HL-60 (cell line): ENCODE measurements at regions not wholly inside any gene's neighbourhood (a gene's known extent, or its start where the extent isn't known, plus 50 kb on each side); places are given as distances from the start of the nearest gene placed in this dataset.
A peak's percentile ranks its signal among the peaks of the same experiment; 100 is the strongest.
"Not testable (repeated sequence)": the region's sequence is repeated elsewhere in the genome, so short reads cannot be mapped to it uniquely, and the experiment has no call there.

ENCODE experiments used
- DNase-seq, 2 experiments: peaks; one replicate each; pipeline ENCODE4 v3.0.0-alpha.2; 2010 to 2020; ENCODE audit warnings: low read depth in 1 of 2, low spot score in 1 of 2
- H3K27ac ChIP-seq: fragments of 250-450 bp; sonication (Bioruptor Pico); replicated peaks from 2 replicates; pipeline ENCODE4 v1.5.1; 2020; ENCODE audit warnings: mild to moderate bottlenecking, moderate library complexity
- H3K27me3 ChIP-seq: fragments of 250-450 bp; sonication (Bioruptor Pico); 2 replicates; pipeline ENCODE4 v1.5.1; 2021; ENCODE audit warnings: mild to moderate bottlenecking, moderate library complexity; ENCODE audit not compliant: insufficient read depth, poor library complexity, severe bottlenecking
- H3K4me3 ChIP-seq: replicated peaks from 2 replicates; pipeline ENCODE4 v1.5.1; 2011; ENCODE audit warnings: mild to moderate bottlenecking, control low read depth, low read length; ENCODE audit not compliant: insufficient read depth
- REST ChIP-seq: IDR thresholded peaks from 2 replicates; pipeline ENCODE4 v1.6.1; 2012; ENCODE audit warnings: low read depth; ENCODE audit not compliant: insufficient replicate concordance
- SPI1 ChIP-seq: IDR thresholded peaks from 2 replicates; pipeline ENCODE4 v1.6.1; 2012; ENCODE audit warnings: low read depth, mild to moderate bottlenecking, borderline replicate concordance

- H3K4me3 ChIP-seq, H3K27me3 ChIP-seq: not testable (repeated sequence)
- peak overlapping the region; percentile 47 for H3K27ac ChIP-seq
- TF ChIP-seq SPI1, result peak; percentile 75; the same call in 1 of the 2 replicates
- peak in 1 of 2 experiments; percentile 65 for DNase-seq
Observed at GRCh38 chr4:118595883-118596282, 89.3 kb upstream of the METTL14 start.

- H3K27me3 ChIP-seq, H3K27ac ChIP-seq, H3K4me3 ChIP-seq, DNase-seq: not testable (repeated sequence)
- peak; percentile 78 for TF ChIP-seq REST
Observed at GRCh38 chr4:118625097-118625496, 60.1 kb upstream of the METTL14 start.

- H3K27ac ChIP-seq, result peak overlapping the region; percentile 32; the same call in 1 of the 2 replicates
- H3K27me3 ChIP-seq, H3K4me3 ChIP-seq: not testable (repeated sequence)
- DNase-seq, result peak; percentile 7 to 40
Observed at GRCh38 chr4:118629697-118630096, 55.5 kb upstream of the METTL14 start.

- DNase-seq, H3K27me3 ChIP-seq: not testable (repeated sequence)
Observed at GRCh38 chr4:118630897-118631296, 54.3 kb upstream of the METTL14 start.

GRCh38 chr4:118631321-118632050, 53.7 kb upstream of the METTL14 start:
- not testable (repeated sequence) for H3K27me3 ChIP-seq, DNase-seq, H3K27ac ChIP-seq, H3K4me3 ChIP-seq

More at GRCh38 chr4:118630897-118631296, 54.3 kb upstream of the METTL14 start:
- not testable (repeated sequence) for H3K4me3 ChIP-seq, H3K27ac ChIP-seq

GRCh38 chr4:118633476-118633875, 51.7 kb upstream of the METTL14 start:
- not testable (repeated sequence) for H3K4me3 ChIP-seq, DNase-seq, H3K27ac ChIP-seq, H3K27me3 ChIP-seq

- H3K4me3 ChIP-seq, H3K27me3 ChIP-seq, H3K27ac ChIP-seq, DNase-seq: not testable (repeated sequence)
Observed at GRCh38 chr4:118634126-118634875, 50.9 kb upstream of the METTL14 start.
